GM12874 (cell line): ENCODE measurements at regions not wholly inside any gene's neighbourhood (a gene's known extent, or its start where the extent isn't known, plus 50 kb on each side); places are given as distances from the start of the nearest gene placed in this dataset.

Source experiments
- TF ChIP-seq, protein P1 (sequence below): IDR thresholded peaks from 2 replicates; pipeline ENCODE4 v1.5.1; 2011; ENCODE audit warnings: low read depth, mild to moderate bottlenecking, control low read depth, low read length, moderate library complexity; ENCODE audit not compliant: insufficient read depth

DNA sequence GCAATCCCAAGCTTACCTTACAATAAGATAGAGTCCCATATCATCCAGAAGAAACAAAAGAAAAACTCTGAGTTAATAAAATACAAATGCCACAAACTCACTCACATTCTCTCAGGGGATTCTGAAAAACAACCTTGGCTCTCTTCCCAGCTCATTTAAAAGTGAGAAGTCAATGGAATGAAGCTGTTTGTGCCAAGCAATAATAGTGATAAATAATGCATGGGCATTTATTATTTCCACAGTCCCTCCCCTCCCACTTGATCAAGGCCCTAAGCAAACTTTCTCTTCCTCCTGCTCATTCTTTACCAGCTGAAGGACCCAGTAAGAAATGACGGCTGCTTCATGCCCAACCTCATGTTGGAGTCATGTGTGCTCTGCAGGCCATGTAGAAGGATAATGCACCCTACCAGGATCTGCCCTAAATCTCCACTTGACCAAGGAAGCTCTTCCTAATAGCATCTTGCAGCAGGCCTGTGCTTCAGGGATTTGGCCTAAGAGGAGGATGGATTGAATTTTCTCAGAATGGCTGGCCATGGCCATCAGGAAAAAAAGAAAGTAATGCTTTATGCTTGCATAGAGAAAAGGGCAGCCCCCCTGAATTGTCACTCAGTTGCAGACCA lies 451.3 kb downstream of the GPAM start:
- TF ChIP-seq, protein P1, sequence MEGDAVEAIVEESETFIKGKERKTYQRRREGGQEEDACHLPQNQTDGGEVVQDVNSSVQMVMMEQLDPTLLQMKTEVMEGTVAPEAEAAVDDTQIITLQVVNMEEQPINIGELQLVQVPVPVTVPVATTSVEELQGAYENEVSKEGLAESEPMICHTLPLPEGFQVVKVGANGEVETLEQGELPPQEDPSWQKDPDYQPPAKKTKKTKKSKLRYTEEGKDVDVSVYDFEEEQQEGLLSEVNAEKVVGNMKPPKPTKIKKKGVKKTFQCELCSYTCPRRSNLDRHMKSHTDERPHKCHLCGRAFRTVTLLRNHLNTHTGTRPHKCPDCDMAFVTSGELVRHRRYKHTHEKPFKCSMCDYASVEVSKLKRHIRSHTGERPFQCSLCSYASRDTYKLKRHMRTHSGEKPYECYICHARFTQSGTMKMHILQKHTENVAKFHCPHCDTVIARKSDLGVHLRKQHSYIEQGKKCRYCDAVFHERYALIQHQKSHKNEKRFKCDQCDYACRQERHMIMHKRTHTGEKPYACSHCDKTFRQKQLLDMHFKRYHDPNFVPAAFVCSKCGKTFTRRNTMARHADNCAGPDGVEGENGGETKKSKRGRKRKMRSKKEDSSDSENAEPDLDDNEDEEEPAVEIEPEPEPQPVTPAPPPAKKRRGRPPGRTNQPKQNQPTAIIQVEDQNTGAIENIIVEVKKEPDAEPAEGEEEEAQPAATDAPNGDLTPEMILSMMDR, result no peak

DNA sequence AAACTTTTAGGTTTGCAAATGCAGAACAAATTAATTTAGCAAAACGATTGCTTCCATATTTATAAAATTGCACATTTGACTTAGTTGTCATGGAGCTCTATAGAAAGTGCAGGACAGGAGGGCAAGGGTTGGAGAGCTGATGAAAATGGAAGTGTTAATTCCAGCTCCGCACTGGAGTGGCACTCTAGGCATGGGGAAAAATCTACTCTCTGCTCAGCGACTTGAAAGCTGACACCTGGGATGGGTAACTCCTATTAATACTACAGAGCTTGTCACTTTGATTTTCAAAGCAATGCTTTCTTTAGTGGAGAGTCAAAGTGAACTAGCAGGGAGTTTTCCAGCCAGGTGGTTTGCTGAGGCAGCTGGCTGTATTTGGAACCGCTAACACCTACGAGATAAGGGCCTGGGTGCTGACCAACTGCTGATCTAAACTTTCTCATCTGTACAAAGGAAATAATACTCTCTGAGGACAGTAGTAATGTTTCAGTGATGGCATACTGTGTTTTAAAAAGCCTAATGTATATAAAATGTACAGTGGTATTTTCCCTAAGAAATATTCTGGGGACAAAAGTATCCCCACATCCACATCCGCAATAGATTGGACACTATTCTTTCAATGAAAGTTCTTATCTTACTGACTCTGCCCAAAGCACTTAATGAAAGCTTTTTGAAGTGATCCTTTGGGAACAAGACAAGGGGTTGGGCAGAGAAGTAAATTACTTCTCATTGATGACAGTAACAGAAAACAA lies 444.3 kb downstream of the GPAM start:
- TF ChIP-seq, protein P1, result no peak

DNA sequence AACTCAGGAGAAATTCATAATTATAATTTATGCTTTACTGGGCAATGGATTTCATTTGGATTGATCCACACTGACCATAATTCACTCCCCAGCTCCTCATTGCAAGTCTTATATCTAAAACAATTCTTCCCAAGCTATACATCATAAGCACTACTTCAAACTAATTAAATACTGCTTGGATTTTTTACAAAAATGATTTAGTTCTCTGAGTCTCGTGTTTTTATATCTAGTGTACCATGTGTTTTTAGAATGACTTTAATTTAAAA lies 443.8 kb downstream of the GPAM start:
- TF ChIP-seq, protein P1, result no peak

DNA sequence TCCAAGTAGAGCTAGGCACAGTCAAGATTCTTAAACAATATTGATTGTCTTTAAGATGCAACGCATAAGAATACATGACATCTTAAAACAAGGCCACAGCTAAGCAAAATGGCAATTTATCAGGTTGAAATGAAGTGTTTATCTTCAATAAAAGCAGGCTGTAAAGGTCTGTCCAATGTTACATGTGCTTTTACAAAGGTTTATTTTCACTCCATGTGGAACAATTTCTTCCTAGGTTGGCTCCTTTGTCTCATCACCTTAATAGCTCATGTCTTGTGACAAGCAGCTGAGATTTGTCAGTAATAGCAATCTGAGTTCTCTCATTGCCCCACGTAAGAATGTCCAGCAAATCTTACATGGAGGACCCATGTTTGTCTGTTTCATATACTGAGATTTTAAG lies 437.6 kb downstream of the GPAM start:
- TF ChIP-seq, protein P1, result no peak

DNA sequence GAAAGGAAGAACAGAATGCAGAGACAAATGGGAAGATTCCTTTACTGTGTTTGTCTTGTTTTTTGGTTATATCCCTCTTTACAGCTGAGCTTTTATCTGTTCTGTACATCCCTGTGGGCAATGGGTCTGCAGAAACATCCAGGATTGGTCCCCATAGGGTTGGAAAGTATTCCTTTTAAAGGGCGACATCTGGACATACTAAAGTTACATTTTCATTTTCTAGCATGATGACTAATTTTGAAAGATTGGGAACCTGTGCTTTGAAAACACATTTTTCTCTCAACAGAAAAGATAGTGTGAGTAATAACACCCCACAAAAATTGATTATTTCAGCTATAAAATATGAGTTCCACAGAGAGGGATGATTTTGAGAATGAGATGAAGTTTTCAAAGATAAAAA lies 435.8 kb downstream of the GPAM start:
- TF ChIP-seq, protein P1, result no peak

DNA sequence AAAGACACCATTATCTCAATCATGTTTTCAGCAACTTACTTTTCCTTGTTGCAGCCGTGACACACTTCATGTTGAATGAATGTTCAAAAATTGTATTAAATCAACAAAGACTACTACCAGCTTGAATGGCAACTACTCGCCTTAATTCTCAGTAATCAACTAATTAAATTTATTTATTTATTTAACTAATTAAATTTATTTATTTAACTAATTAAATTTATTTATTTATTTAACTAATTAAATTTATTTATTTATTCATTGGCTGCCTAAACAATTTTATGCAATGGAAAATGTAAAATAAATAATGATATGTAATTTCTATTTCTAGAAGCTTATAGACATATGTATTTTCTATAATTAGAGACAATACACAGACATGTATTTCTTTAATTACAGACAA lies 435.4 kb downstream of the GPAM start:
- TF ChIP-seq, protein P1, result no peak

DNA sequence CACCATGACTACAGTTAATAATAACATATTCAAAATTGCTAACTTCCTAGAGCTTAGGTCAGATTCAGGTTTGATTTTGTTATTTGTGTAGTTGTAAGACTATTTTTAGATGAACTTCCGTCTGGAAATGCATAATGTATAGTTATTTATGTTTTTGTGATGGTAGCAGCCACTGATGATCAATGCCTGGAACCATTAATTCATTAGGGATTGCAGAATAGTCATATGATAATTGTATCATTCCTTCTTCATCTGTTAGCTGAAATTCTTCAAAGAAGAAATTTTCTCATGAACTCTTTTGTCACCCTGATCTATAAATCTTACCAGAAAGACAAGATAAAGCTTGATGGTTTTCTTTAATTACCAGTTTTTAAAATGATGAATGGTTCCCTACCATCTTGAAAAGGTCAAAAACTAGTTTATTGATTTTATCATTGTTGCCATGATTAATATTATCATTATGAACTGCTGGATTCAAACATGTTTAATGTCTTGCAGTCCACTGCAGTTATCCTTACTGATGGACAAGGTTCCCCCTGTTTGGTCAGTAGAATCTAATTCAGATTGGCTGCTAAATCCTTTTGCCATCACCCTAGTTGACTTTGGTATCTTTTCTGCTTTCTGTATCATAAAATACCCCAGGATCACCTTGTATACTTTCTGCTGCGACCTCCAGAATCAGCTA lies 433.3 kb downstream of the GPAM start:
- TF ChIP-seq, protein P1, result no peak
